DMS 273 (cell line): ENCODE measurements at regions not wholly inside any gene's neighbourhood (a gene's known extent, or its start where the extent isn't known, plus 50 kb on each side); places are given as distances from the start of the nearest gene placed in this dataset.
"Not testable (repeated sequence)": the region's sequence is repeated elsewhere in the genome, so short reads cannot be mapped to it uniquely, and the experiment has no call there.

ENCODE experiments used
- DNase-seq: peaks from one replicate; lab custom pipeline; 2025; ENCODE audit not compliant: unreplicated experiment; lab: John Stamatoyannopoulos, UW

GRCh38 chr13:18952225-18953016 lies 229.2 kb downstream of the TUBA3C start:
- DNase-seq = no peak

DNA sequence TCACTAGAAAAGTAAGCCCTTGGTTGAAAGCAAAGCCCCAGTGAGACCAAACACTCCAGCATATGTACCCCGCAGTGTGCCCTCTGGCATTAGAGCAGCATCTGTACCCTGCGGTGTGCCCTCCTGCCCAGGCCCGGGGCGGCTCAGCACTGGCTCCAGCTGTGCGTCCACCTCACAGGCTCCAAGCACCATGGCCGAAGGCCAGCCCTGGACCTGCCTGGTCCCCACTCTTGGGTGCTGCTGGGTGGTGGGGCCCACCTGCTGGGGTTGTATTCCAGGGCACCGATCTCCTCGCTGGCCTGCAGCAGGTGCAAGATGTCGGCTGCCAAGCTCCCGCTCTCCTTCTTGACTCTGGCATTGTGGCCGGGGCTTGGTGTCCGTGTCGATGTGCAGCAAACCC lies 230.2 kb downstream of the TUBA3C start:
- no peak for DNase-seq

- DNase-seq = no peak
Observed at GRCh38 chr13:18949970-18950369, 231.7 kb downstream of the TUBA3C start.

GRCh38 chr13:18949489-18949761 lies 232.2 kb downstream of the TUBA3C start:
- no peak for DNase-seq

- no peak for DNase-seq
Observed at GRCh38 chr13:18948664-18949488, 232.7 kb downstream of the TUBA3C start.

DNA sequence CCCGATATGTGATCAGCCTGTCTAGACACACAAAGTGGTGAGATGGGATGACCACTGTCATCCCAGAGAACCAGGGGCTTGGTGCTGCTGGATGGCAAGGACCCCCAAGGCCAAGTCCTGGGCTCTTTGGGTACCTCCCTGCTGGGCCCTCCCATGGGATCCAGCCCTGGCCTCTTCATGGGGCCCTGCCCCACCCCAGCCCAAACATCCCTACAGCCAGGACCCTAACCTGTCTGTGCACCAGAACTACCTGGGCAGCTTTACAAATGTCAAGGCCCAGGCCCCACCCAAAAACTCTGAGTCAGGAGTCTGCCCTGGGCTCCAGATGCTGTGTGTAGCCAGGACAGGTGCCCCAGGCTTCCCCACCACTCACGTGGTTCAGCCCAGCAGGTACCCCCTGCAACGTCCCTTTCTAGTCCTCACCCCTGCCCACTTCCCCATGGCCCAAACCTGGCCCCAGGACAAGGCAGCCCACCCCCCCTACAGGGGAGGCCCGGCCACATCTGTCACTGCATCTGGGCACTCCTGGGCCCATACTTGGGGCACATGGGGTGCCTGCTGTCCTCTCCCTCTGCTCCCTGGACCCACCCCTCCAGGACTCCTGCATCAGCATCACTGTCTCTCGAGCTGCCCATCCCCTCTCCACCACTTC lies 233.5 kb downstream of the TUBA3C start:
- DNase-seq = no peak

- DNase-seq = no peak
Observed at GRCh38 chr13:18947376-18947977, 234.1 kb downstream of the TUBA3C start.

DNA sequence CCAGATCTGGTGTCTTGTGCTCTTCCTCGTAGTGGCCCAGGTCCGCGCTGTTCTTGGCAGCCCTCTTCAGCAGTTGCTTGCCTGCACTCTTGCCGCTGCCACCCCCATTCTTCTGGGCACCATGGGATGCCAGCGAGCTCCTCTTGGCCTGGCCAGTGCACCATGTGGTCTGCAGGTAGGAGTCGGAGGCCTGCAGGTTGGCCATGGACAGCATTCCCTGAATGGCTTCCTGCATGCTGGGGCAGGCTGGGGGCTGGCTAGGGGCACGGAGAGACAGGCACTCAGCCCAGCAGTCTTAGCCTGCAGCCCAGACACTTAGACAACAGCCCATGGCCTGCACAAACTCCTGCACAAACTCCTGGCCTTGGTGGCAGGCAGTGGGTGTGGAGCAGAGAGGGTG lies 234.9 kb downstream of the TUBA3C start:
- no peak for DNase-seq

- DNase-seq = no peak
Observed at GRCh38 chr13:18944501-18945068, 237.0 kb downstream of the TUBA3C start.

- DNase-seq = no peak
Observed at GRCh38 chr13:18943721-18944391, 237.8 kb downstream of the TUBA3C start.

GRCh38 chr13:18943273-18943672 lies 238.4 kb downstream of the TUBA3C start:
- DNase-seq = no peak

DNA sequence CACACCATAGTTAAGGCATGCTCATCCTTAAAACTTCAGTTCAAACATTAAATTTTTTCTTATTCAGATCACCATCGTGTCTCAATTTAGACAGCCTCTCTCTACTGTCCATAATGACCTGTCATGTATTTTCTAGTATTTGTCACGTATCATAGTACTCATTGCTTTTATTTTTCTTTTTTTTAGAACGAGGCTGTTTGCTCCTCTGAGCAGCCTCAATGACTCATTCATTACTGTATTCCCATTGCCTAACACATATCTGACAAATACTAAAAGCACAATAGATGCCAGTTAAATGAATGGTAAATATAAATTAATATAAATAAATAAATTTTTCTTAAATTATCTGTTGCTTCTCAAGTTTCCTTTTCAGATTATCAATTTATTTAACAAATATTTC lies 245.5 kb downstream of the TUBA3C start:
- no peak for DNase-seq

DNA sequence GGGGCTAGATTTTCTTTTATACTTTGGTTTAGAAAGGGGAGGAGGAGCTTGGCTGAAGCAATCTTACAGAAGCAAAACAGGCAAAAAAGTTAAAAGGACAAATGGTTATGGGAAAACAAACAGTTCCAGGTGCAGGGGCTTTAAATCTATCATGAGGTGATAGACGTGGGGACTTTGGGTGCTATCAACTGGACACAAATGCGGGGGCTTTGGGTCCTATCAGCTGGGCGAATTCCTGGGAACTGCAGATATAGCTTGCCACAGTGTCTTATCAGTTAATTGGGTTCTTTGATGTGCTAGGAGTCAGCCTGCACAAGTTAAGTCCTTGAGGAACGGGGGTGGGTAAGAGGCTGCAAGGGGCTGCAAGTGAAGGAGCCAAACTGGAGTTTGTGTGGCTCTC lies 260.6 kb downstream of the TUBA3C start:
- no peak for DNase-seq

DNA sequence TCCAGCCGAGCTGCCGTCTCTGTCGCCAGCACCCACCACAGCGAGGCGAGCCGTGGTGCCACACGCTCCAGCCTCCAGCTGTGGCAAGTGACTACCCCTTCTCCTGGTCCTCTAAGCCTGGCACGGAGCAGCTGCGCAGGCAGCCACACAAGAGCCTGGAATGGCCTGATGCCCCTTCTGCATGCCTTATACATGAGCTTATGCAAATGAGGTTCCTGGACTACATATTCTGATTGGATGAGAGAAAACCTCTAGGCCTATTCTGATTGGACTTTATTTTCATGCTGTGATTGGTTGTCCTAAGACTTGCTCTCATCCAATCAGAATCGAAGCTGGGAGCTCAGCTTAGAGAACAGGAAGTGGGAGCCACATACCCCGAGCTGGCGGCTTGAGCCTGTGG lies 276.5 kb downstream of the TUBA3C start:
- not testable (repeated sequence) for DNase-seq

- DNase-seq = not testable (repeated sequence)
Observed at GRCh38 chr13:18895411-18895810, 286.2 kb downstream of the TUBA3C start.

GRCh38 chr13:18891242-18891641 lies 290.4 kb downstream of the TUBA3C start:
- DNase-seq = not testable (repeated sequence)

- not testable (repeated sequence) for DNase-seq
Observed at GRCh38 chr13:18874875-18875789, 306.5 kb downstream of the TUBA3C start.

- not testable (repeated sequence) for DNase-seq
Observed at GRCh38 chr13:18870557-18870956, 311.1 kb downstream of the TUBA3C start.

DNA sequence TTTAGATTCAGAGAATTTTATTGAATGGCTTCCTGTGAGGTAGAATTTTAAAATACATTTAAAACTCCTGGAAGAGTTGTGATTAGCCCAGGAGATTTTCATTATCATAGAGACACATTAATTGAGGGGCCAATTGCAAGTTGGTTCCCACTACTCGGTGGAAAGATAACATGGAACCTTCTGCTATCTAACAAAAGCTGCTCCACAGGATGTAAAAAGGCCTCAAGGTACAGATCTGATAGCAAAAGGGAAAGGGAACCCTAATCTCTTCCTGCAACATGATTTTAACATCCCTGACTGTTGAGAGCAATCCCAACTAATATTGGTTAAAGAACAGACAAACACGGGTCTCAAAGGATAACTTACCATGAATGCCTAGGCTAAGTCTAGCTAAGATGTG lies 312.3 kb downstream of the TUBA3C start:
- DNase-seq = not testable (repeated sequence)
